OCI-LY3 (cell line): ENCODE measurements at regions not wholly inside any gene's neighbourhood (a gene's known extent, or its start where the extent isn't known, plus 50 kb on each side); places are given as distances from the start of the nearest gene placed in this dataset.

Source experiments
- H2AFZ ChIP-seq: fragments of 200-600, 300-600 bp; shearing (Covaris generic); 2 replicates; pipeline ENCODE4 v1.6.0; 2014; ENCODE audit warnings: antibody characterized with exemption, low read depth, low read length
- H3K27ac ChIP-seq: fragments of 200-600, 300-600 bp; sonication (generic); 2 replicates; pipeline ENCODE4 v1.5.1; 2014; ENCODE audit warnings: mild to moderate bottlenecking, low read length, moderate library complexity, mixed read lengths
- H3K27me3 ChIP-seq: fragments of 200-600, 300-600 bp; sonication (generic); 2 replicates; pipeline ENCODE4 v1.6.1; 2014; ENCODE audit warnings: low read depth, low read length, mixed read lengths
- H3K36me3 ChIP-seq: fragments of 200-600, 300-600 bp; sonication (generic); replicated peaks from 2 replicates; pipeline ENCODE3; 2014; ENCODE audit warnings: low read depth, low read length, mixed read lengths
- H3K4me1 ChIP-seq: fragments of 300-600, 200-600 bp; sonication (generic); 2 replicates; pipeline ENCODE4 v1.6.1; 2014; ENCODE audit warnings: low read length, mixed read lengths
- H3K4me2 ChIP-seq: fragments of 200-600, 300-600 bp; sonication (generic); 2 replicates; pipeline ENCODE4 v1.6.1; 2014; ENCODE audit warnings: low read length, mixed read lengths
- H3K4me3 ChIP-seq: fragments of 300-600, 200-600 bp; sonication (generic); 2 replicates; pipeline ENCODE4 v1.5.1; 2014; ENCODE audit warnings: antibody characterized with exemption, mild to moderate bottlenecking, low read length, moderate library complexity
- H3K79me2 ChIP-seq: fragments of 300-600, 200-600 bp; shearing (Covaris generic); 2 replicates; pipeline ENCODE4 v1.6.1; 2014; ENCODE audit warnings: mild to moderate bottlenecking, low read length, mixed read lengths
- H3K9ac ChIP-seq: fragments of 300-600, 200-600 bp; shearing (Covaris generic); 2 replicates; pipeline ENCODE4 v1.6.0; 2014; ENCODE audit warnings: mild to moderate bottlenecking, low read length, moderate library complexity
- H3K9me3 ChIP-seq: fragments of 200-600, 300-600 bp; shearing (Covaris generic); 2 replicates; pipeline ENCODE4 v1.6.1; 2014; ENCODE audit warnings: low read length, mixed read lengths; ENCODE audit not compliant: insufficient read depth
- H4K20me1 ChIP-seq: fragments of 200-600, 300-600 bp; sonication (generic); 2 replicates; pipeline ENCODE4 v1.6.1; 2016; ENCODE audit warnings: low read length, mixed read lengths; ENCODE audit not compliant: insufficient read depth
- EZH2phosphoT487 ChIP-seq: fragments of 200-600 bp; shearing (Covaris generic); IDR thresholded peaks from 2 replicates; pipeline ENCODE4 v1.6.1; 2018; ENCODE audit warnings: antibody characterized with exemption, mixed run types, low read depth
- TF ChIP-seq, protein P1 (sequence below): fragments of 200-600, 300-600 bp; sonication (generic); IDR thresholded peaks from 2 replicates; pipeline ENCODE4 v1.5.1; 2014; ENCODE audit warnings: antibody characterized with exemption, low read length, low read depth

DNA sequence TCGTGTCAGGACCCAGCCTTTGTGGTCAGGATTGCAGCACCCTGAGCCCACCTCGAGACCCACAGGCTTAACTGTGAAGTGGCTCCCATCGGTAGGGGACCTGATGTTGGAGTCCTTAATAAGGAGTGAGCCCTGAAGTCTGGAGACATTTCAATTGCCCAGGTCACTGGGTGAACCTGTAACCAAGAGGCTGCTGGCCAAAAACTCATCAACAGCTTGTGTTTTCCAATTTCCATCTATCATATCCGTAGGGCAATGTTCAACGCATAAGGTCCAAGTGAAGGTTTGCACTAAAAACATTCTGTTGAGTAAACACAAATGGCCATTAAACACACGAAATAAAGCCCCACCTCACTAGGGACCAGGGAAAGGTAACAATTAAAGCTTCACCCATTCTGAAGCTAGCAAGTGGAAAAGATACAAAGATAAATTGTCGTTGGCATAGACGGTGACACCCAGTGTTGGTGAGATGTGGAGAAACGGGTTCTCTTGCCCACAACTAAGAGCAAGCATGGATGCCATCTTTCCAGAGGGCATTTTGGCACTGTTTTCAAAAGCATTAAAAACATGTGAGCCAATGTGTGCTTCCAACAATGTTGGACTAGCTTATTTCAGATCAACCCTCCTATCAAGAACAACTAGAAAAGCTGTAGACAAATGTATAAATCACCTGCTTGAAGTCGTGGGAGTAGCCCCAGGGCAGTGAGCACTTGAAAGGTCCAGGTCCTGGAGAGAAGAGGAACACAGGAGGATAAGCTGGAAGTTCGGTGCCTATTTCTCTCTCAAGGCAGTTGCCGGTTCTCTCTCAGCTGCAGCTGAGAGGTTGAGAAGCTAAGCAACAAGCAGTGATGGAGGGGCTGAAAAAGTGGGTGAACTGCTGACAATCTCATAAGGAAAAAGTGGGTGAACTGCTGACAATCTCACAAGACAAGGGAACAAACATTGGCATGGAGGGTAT lies 56.3 kb upstream of the PCSK6 start:
- H2AFZ ChIP-seq: no peak overlapping the region
- H3K4me1 ChIP-seq: no peaks in the 10 kb centered on the region
- H4K20me1 ChIP-seq: no peaks in the 10 kb centered on the region
- H3K27me3 ChIP-seq: peaks cover 33% of the 10 kb centered on the region
- no peaks in the 10 kb centered on the region for H3K9me3 ChIP-seq
- TF ChIP-seq, protein P1, sequence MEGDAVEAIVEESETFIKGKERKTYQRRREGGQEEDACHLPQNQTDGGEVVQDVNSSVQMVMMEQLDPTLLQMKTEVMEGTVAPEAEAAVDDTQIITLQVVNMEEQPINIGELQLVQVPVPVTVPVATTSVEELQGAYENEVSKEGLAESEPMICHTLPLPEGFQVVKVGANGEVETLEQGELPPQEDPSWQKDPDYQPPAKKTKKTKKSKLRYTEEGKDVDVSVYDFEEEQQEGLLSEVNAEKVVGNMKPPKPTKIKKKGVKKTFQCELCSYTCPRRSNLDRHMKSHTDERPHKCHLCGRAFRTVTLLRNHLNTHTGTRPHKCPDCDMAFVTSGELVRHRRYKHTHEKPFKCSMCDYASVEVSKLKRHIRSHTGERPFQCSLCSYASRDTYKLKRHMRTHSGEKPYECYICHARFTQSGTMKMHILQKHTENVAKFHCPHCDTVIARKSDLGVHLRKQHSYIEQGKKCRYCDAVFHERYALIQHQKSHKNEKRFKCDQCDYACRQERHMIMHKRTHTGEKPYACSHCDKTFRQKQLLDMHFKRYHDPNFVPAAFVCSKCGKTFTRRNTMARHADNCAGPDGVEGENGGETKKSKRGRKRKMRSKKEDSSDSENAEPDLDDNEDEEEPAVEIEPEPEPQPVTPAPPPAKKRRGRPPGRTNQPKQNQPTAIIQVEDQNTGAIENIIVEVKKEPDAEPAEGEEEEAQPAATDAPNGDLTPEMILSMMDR: no peak
- no peak for TF ChIP-seq EZH2phosphoT487
- H3K36me3 ChIP-seq: no peaks in the 10 kb centered on the region
- no peak overlapping the region for H3K4me2 ChIP-seq
- no peak overlapping the region for H3K27ac ChIP-seq
- no peak overlapping the region for H3K4me3 ChIP-seq
- no peak overlapping the region for H3K9ac ChIP-seq
- H3K79me2 ChIP-seq: no peaks in the 10 kb centered on the region

DNA sequence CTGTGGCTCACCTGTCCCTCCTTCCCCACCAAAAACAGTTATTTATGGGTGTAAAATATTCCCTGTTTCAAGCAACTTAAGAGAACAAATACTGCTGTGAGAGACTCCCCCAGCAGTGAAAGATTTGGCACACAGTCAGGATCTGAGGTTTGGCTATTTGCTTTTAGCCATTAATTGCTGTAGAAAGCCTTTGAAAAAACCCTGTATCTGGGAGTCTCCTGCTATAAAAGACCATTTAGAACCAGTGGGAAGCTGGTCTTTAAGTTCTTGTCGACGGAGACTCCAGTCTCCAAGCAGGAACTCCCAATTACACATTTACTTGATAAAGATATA lies 55.1 kb upstream of the PCSK6 start:
- H3K36me3 ChIP-seq: no peaks in the 10 kb centered on the region
- no peak overlapping the region for H2AFZ ChIP-seq
- H3K9me3 ChIP-seq: no peaks in the 10 kb centered on the region
- no peaks in the 10 kb centered on the region for H3K4me1 ChIP-seq
- no peak overlapping the region for H3K27ac ChIP-seq
- H3K79me2 ChIP-seq: no peaks in the 10 kb centered on the region
- no peak overlapping the region for H3K9ac ChIP-seq
- no peak overlapping the region for H3K4me2 ChIP-seq
- peaks cover 28% of the 10 kb centered on the region for H3K27me3 ChIP-seq
- no peak overlapping the region for H3K4me3 ChIP-seq
- TF ChIP-seq EZH2phosphoT487: no peak
- TF ChIP-seq, protein P1: no peak
- H4K20me1 ChIP-seq: no peaks in the 10 kb centered on the region

DNA sequence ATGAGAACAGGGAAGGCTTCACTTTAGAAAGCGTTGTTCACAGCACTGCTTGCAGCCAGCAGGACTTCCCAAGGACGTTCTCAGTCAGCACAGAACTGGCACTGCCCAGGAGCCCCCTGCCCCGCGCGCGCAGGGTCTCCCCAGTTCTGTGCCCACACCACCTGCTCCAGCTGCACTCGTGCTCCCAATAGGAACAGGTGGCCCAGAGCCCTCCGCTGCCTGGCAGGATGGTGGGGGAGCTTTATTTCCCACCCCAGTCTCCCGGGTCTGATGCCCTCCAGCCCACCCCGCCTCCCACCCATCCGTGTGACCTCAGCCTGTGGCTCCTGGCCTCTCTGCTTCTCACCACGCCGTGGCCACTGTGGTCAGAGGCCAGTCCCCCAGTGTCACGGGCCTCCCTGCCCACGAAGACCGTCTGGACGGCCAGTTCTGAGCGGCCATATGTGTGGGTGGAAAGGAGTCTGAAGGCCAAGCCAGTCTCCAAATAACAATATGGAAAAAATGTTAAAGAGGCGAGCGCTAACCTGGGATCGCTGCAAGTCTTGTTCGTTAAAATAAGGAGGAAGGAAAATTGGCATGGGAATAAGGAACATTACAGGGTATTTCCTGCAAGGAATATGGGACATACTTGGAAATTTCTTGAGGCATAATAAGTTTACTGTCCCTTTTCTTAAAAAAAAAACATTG lies 54.6 kb upstream of the PCSK6 start:
- peaks cover 29% of the 10 kb centered on the region for H3K27me3 ChIP-seq
- H4K20me1 ChIP-seq: no peaks in the 10 kb centered on the region
- H3K4me3 ChIP-seq: no peak overlapping the region
- H3K4me2 ChIP-seq: no peak overlapping the region
- H3K79me2 ChIP-seq: no peaks in the 10 kb centered on the region
- no peak overlapping the region for H2AFZ ChIP-seq
- no peak overlapping the region for H3K9ac ChIP-seq
- H3K36me3 ChIP-seq: no peaks in the 10 kb centered on the region
- H3K9me3 ChIP-seq: no peaks in the 10 kb centered on the region
- no peaks in the 10 kb centered on the region for H3K4me1 ChIP-seq
- H3K27ac ChIP-seq: no peak overlapping the region
- TF ChIP-seq EZH2phosphoT487: no peak
- TF ChIP-seq, protein P1: no peak

DNA sequence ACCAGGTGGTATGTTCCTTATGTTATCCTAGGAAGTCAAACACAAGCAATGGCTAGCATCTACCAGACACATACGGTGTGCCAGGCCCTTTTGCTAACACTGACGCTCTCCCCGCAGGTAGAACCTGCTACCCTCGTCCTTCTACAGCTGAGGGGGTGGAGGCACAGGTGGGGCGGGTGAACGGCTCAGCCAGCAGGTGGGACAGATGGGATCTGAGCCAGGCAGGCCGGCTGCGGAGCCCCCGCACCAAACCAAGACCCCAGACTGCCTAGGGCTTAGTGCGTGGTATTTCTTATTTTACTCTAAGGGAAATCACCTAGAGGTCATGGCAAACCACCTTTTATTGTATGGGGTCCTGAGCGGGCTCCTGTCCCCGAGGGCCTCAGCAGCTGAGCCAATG lies 53.9 kb upstream of the PCSK6 start:
- peaks cover 34% of the 10 kb centered on the region for H3K27me3 ChIP-seq
- H3K4me2 ChIP-seq: no peak overlapping the region
- no peaks in the 10 kb centered on the region for H4K20me1 ChIP-seq
- H3K9ac ChIP-seq: no peak overlapping the region
- H3K4me3 ChIP-seq: no peak overlapping the region
- no peaks in the 10 kb centered on the region for H3K79me2 ChIP-seq
- H3K36me3 ChIP-seq: no peaks in the 10 kb centered on the region
- no peaks in the 10 kb centered on the region for H3K9me3 ChIP-seq
- H2AFZ ChIP-seq: no peak overlapping the region
- H3K27ac ChIP-seq: no peak overlapping the region
- H3K4me1 ChIP-seq: no peaks in the 10 kb centered on the region
- TF ChIP-seq EZH2phosphoT487: no peak
- TF ChIP-seq, protein P1: no peak
